HL-60 (cell line): ENCODE measurements at regions not wholly inside any gene's neighbourhood (a gene's known extent, or its start where the extent isn't known, plus 50 kb on each side); places are given as distances from the start of the nearest gene placed in this dataset.

Experiments used
- DNase-seq, 2 experiments: peaks; one replicate each; pipeline ENCODE4 v3.0.0-alpha.2; 2010 to 2020; ENCODE audit warnings: low read depth in 1 of 2, low spot score in 1 of 2
- H3K27ac ChIP-seq: fragments of 250-450 bp; sonication (Bioruptor Pico); replicated peaks from 2 replicates; pipeline ENCODE4 v1.5.1; 2020; ENCODE audit warnings: mild to moderate bottlenecking, moderate library complexity
- H3K27me3 ChIP-seq: fragments of 250-450 bp; sonication (Bioruptor Pico); 2 replicates; pipeline ENCODE4 v1.5.1; 2021; ENCODE audit warnings: mild to moderate bottlenecking, moderate library complexity; ENCODE audit not compliant: insufficient read depth, poor library complexity, severe bottlenecking
- H3K4me3 ChIP-seq: replicated peaks from 2 replicates; pipeline ENCODE4 v1.5.1; 2011; ENCODE audit warnings: mild to moderate bottlenecking, control low read depth, low read length; ENCODE audit not compliant: insufficient read depth
- GABPA ChIP-seq: IDR thresholded peaks from 2 replicates; pipeline ENCODE4 v1.6.1; 2012; ENCODE audit warnings: low read depth
- POLR2AphosphoS5 ChIP-seq: IDR thresholded peaks from 2 replicates; pipeline ENCODE4 v1.6.1; 2012; ENCODE audit warnings: low read depth
- SPI1 ChIP-seq: IDR thresholded peaks from 2 replicates; pipeline ENCODE4 v1.6.1; 2012; ENCODE audit warnings: low read depth, mild to moderate bottlenecking, borderline replicate concordance
- TF ChIP-seq, protein P1 (sequence below): IDR thresholded peaks from one replicate; pipeline ENCODE4 v1.5.1; 2011; ENCODE audit warnings: low read length, control low read depth, inconsistent platforms; ENCODE audit not compliant: insufficient read depth
- TF ChIP-seq, protein P2 (sequence below): IDR thresholded peaks from 2 replicates; pipeline ENCODE4 v1.6.1; 2012; ENCODE audit warnings: low read depth; ENCODE audit not compliant: insufficient replicate concordance

DNA sequence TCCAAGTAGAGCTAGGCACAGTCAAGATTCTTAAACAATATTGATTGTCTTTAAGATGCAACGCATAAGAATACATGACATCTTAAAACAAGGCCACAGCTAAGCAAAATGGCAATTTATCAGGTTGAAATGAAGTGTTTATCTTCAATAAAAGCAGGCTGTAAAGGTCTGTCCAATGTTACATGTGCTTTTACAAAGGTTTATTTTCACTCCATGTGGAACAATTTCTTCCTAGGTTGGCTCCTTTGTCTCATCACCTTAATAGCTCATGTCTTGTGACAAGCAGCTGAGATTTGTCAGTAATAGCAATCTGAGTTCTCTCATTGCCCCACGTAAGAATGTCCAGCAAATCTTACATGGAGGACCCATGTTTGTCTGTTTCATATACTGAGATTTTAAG is 437.6 kb downstream of the GPAM start:
- DNase-seq = no peak
- H3K27ac ChIP-seq = no peak overlapping the region
- no peaks in the 10 kb centered on the region for H3K27me3 ChIP-seq
- TF ChIP-seq, protein P1, sequence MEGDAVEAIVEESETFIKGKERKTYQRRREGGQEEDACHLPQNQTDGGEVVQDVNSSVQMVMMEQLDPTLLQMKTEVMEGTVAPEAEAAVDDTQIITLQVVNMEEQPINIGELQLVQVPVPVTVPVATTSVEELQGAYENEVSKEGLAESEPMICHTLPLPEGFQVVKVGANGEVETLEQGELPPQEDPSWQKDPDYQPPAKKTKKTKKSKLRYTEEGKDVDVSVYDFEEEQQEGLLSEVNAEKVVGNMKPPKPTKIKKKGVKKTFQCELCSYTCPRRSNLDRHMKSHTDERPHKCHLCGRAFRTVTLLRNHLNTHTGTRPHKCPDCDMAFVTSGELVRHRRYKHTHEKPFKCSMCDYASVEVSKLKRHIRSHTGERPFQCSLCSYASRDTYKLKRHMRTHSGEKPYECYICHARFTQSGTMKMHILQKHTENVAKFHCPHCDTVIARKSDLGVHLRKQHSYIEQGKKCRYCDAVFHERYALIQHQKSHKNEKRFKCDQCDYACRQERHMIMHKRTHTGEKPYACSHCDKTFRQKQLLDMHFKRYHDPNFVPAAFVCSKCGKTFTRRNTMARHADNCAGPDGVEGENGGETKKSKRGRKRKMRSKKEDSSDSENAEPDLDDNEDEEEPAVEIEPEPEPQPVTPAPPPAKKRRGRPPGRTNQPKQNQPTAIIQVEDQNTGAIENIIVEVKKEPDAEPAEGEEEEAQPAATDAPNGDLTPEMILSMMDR = no peak
- no peak for TF ChIP-seq GABPA
- TF ChIP-seq SPI1 = no peak
- TF ChIP-seq, protein P2, sequence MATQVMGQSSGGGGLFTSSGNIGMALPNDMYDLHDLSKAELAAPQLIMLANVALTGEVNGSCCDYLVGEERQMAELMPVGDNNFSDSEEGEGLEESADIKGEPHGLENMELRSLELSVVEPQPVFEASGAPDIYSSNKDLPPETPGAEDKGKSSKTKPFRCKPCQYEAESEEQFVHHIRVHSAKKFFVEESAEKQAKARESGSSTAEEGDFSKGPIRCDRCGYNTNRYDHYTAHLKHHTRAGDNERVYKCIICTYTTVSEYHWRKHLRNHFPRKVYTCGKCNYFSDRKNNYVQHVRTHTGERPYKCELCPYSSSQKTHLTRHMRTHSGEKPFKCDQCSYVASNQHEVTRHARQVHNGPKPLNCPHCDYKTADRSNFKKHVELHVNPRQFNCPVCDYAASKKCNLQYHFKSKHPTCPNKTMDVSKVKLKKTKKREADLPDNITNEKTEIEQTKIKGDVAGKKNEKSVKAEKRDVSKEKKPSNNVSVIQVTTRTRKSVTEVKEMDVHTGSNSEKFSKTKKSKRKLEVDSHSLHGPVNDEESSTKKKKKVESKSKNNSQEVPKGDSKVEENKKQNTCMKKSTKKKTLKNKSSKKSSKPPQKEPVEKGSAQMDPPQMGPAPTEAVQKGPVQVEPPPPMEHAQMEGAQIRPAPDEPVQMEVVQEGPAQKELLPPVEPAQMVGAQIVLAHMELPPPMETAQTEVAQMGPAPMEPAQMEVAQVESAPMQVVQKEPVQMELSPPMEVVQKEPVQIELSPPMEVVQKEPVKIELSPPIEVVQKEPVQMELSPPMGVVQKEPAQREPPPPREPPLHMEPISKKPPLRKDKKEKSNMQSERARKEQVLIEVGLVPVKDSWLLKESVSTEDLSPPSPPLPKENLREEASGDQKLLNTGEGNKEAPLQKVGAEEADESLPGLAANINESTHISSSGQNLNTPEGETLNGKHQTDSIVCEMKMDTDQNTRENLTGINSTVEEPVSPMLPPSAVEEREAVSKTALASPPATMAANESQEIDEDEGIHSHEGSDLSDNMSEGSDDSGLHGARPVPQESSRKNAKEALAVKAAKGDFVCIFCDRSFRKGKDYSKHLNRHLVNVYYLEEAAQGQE = no peak
- H3K4me3 ChIP-seq = no peak overlapping the region

DNA sequence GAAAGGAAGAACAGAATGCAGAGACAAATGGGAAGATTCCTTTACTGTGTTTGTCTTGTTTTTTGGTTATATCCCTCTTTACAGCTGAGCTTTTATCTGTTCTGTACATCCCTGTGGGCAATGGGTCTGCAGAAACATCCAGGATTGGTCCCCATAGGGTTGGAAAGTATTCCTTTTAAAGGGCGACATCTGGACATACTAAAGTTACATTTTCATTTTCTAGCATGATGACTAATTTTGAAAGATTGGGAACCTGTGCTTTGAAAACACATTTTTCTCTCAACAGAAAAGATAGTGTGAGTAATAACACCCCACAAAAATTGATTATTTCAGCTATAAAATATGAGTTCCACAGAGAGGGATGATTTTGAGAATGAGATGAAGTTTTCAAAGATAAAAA is 435.8 kb downstream of the GPAM start:
- DNase-seq = no peak
- no peak overlapping the region for H3K4me3 ChIP-seq
- TF ChIP-seq POLR2AphosphoS5 = no peak
- TF ChIP-seq, protein P1 = no peak
- TF ChIP-seq SPI1 = no peak
- no peak for TF ChIP-seq GABPA
- TF ChIP-seq, protein P2 = no peak
- no peak overlapping the region for H3K27ac ChIP-seq
- no peaks in the 10 kb centered on the region for H3K27me3 ChIP-seq

DNA sequence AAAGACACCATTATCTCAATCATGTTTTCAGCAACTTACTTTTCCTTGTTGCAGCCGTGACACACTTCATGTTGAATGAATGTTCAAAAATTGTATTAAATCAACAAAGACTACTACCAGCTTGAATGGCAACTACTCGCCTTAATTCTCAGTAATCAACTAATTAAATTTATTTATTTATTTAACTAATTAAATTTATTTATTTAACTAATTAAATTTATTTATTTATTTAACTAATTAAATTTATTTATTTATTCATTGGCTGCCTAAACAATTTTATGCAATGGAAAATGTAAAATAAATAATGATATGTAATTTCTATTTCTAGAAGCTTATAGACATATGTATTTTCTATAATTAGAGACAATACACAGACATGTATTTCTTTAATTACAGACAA is 435.4 kb downstream of the GPAM start:
- TF ChIP-seq, protein P2 = no peak
- TF ChIP-seq, protein P1 = no peak
- TF ChIP-seq GABPA (no peak), POLR2AphosphoS5 (no peak)
- Histone ChIP-seq H3K27ac (no peak overlapping the region), H3K27me3 (no peaks in the 10 kb centered on the region), H3K4me3 (no peak overlapping the region)
- no peak for DNase-seq
